Kidney glomerular epithelial cell (primary cell): ENCODE measurements at regions not wholly inside any gene's neighbourhood (a gene's known extent, or its start where the extent isn't known, plus 50 kb on each side); places are given as distances from the start of the nearest gene placed in this dataset.

Source experiments
- DNase-seq: peaks from one replicate; lab custom pipeline; 2025; lab: John Stamatoyannopoulos, UW

DNA sequence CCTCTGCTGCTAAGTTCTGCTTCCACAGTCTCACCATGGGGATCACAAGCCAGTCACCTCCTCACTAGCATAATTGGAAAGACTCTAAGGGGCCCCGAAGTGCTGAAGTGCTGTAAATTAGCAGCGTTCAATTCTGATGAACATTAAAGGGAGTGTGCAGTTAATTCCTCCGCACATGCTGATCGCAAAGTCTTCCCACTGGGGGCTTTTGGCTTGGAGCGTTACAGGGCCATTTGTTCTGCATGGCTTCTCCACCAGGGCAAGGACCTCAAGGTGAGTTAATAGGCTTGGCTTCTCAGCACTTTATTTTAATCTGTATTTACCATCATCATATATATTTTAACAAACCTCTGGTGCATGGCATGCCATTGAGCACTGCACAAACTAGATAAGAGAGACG, 216.3 kb upstream of the PARD3B start:
- no peak for DNase-seq

DNA sequence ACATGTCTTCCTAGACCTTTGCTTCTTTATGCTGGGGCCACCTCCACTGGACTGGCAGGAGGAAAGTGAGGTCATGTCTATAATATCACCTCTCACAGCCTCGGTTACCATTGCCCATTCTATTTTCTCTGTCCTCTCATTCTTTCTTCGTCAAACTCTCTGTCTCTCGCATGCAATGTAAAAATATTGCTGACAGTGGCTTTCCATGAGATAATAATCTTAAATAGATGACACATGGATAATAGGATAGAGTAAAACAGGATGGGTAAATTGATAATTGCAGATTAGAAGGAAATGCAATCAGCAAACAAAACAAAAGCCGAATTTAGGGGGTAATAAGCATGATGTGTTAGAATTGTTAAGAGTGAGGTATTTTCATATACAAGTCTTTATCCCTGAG, 215.7 kb upstream of the PARD3B start:
- DNase-seq = no peak

DNA sequence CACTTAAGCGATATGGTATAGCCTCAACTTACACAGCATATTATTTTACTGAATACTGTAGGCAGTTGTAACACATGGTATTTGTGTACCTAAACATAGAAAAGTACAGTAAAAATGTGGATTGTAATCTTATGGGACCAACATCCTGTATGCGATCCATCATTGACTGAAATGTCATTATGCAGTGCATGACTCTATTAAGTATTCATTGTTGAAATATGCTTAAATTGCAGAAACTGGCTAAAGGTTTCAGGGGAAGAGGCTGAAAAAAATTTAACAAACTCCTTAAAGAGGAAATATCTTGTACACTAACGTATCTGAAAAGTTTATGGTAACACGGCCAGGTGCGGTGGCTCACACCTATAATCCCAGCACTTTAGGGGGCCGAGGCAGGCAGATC, 214.1 kb upstream of the PARD3B start:
- DNase-seq = no peak

DNA sequence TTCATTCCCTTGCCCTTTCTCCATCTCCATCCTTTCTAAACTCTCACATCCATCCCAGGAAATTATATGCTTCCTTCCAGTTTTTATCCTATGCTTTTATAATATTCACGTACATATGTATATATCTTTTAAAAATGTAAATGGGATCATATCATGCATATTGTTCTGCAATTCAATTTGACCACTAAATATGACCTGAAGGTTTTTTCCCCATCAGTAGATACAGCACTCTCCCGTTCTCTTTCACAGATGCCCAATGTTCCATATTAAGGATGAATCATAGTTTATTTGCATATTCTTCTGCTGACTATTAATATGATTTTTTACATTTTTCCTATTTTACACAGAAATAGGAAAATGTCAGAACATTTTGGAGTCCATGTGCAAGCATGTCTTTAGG, 213.3 kb upstream of the PARD3B start:
- no peak for DNase-seq

DNA sequence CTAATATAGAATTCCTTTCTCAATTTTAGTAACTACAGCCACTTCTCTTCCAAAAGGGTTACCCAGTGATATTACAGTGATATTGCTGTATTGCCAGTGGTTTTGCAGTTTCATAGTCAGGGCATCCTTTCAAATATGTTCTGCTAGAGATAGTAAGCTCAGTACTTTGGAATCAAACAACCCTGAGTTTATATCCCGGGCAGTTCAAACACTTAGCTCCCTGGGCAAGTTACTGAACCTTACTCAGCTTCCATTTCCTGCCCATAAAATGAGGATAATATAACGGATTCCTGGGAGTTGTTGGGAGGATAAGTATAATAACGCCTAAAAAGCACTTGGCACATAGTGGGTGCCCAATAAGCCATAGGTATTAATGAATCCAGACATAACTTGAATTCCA, 212.6 kb upstream of the PARD3B start:
- no peak for DNase-seq

DNA sequence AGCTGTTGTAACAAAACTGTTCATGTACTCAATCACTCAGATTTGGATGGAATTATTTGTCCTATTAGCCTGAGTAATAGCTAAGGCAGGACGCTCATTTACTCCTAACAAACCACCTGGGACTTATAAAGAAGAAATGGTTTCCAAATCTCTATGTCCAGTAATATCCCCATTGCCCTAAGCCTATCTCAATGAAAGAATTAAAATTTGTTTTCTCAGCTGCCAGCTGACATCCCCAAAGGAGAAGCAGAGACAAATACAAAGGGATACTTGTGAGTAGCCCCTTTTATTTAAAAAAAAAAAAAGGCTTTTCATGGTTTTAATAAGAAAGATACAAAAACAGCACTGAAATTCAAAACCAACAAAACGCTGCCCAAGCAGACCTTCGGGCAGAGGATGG, 211.4 kb upstream of the PARD3B start:
- no peak for DNase-seq

DNA sequence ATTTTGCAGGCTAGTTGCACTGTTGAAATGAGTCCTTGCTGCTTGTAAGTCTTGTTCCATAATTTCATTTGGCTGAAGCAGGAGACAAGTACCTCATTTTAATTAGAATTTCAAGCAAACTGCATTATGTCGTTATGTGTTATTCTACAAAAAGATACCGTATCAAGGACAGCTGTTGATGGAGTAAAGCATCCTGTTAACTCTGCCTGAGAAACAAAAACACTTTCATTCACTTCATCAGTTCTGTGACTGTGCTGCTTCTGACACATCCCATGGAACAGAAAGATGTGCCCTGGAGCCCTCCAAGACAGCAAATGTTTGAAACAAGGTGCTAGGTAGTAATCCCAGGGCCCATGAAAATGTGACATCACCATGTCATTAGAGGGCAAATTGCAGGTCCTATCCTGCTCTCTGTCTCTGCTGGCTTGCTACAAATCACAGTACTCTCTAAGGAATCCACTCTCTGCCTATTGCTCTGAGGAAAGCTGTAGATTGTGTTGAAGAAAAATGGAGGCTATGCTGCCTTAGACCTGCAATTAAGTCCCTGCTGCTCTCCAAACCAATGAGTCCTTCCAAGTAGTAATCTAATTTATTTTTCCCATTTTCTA, 209.7 kb upstream of the PARD3B start:
- no peak for DNase-seq

DNA sequence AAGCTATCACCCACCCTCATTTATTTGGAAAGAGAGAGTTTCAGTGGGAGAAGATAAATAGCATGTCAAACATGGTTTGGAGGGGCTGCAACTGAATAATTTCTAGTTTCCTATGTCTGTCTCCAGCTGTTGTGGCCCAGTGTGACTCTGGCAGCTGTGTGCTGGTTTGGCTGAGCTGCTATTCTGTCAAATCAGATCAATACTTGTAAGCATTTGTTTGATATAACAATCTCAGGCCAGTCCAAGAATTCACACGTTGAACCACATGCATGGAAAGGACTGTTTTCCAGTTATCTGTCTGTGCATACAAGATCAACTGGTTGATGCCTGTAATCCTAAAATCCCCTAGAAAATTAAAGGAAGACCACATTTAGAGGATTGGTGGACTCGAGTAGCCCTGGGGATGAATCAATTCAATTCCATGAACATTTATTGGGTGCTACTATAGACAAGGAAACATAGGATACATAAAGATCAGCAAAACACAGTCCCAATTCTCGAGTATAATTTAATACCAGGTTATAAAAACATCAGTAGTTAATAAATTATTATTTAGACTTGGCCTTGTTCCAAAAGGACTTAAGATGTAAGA, 209.0 kb upstream of the PARD3B start:
- DNase-seq = no peak

DNA sequence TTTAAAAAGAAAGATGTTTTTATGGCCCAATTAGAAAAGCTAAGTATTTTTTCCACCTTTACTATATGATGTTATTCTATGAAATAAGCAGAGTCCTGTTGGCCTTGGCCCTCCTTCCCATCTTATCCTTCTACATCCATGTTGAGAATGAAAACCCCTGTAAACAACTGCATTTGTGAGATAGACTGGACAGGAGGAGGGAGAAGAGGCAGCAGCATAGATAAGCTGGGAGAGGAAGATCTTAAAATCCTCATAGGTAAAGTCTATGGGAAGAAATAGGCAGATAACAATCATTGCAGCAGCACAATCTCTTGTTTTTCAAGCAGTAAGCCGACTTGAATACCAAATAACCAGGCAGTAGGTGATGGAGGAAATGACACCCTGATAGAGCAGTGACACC, 207.6 kb upstream of the PARD3B start:
- no peak for DNase-seq

DNA sequence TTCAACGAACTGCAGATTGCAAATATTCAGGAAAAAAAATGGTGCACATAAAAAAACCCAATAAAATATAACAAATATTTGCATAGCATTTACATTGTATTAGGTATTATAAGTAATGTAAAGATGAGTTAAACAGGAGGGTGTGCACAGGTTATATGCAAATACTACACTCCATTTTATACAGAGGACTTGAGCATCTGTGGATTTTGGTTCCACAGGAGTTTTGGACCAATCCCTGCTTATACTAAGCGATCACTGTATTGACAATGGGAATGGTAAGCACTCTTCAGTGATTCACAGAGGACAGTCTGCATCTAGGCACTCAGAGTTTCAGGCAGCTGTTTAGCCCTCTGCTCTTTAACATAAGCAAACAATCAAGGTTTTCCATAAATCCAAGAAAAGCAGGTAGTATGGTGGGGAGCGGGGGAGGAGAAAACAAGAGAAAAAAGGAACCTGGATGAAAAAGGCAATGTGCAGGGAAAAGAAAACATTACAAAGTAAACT, 206.0 kb upstream of the PARD3B start:
- DNase-seq = no peak

DNA sequence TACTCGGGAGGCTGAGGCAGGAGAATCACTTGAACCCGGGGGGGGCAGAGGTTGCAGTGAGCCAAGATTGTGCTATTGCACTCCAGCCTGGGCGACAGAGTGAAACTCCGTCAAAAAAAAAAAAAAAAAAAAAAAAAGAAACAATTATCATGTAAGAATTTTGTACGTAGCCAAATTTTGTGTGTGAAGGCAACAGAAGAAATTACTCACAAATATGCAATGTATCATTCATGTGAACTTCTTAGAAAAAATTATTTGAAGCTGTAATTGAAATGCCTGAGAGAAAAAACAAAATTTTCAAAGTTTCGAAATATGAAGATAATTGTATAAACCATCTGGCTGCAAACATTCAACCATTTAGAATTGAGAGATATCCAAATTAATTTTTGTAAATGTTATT, 204.8 kb upstream of the PARD3B start:
- DNase-seq = no peak

DNA sequence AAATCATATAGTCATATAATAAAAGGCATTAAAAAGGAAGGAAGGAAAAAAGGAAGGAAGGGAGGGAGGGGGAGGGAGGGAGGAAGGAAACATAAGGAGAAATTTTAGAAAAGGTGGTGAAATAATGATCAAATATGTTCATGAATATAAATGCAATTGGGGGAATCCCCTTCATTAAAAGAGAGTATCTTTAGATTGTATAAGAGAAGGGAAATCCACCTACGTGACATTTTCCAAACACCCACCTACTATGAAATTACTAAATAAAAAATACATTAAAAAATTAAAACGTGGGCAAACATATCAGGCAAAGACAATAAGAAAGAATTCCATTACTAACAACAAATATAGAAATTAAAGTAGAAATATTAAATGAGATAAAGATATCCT, 203.4 kb upstream of the PARD3B start:
- DNase-seq = no peak

DNA sequence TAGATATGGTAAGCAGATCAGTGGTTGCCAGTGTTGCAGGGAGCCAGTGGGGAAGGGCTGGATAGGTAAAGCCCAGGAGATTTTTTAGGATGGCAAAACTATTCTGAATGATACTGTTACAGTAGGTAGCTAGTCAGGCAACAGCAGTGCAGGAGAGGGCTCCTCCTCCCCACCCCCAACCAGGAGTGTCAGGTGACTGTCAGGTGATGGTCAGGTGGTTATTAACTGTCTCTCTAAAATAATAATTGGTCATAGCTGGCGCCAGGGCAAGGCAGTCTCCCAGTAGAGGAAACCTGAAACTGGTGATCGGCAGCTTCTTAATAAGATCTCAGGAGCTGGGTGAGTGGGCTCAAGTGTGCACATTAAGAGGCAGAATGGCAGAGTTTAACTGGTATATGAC, 201.6 kb upstream of the PARD3B start:
- DNase-seq = no peak

DNA sequence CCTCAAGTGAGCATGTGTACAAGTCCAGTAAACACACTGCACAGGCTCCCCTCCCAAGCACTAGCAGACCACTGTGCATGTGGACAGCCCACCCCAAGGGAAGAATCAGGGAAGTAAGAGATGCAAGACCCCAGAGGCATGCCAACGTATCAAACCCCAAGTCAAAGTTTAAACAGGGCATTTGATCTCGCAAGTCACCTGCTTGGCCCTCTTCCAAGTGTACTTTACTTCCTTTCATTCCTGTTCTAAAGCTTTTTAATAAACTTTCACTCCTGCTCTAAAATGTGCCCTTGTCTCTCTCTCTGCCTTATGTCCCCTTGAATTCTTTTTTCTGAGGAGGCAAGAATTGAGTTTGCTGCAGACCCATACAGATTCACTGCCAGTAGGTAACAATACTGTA, 201.2 kb upstream of the PARD3B start:
- no peak for DNase-seq

DNA sequence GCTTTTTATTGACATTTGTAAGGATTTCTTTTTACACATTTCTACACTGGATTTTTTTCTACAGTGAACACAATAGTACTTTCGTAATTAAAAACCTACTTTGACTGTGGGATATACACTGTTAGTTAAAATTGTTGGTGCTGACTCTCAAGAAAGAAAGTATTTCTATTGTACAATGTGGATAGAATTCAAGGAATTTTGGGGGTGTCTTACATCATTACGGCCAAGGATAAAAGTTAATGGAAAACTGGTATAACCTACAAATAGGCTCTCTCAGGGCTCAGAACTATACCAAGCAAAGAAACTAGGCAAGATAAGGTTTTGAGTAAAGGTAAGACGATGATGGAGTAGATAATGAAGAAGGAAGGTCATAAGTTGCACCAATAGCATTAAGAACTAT, 198.4 kb upstream of the PARD3B start:
- DNase-seq = peak; percentile 46

DNA sequence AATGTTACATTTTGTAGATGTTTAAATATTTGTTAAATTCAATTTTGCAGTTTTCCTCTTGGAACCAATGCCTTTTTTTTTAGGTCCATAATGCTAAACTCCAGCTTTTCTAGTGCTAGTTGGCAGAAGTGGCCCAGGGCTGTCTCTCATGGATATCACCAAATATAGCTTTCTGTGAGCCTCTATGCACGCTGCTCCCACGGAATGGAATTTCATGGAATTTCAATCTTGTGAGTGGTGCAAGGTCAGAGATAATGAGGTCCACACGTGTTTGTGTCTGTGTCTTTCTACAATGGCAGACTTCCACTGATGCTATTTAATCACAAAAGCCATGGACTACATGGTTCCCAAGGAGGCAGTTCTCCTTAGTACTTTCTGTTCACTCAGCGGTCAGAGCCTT, 191.5 kb upstream of the PARD3B start:
- peak; percentile 8 for DNase-seq

DNA sequence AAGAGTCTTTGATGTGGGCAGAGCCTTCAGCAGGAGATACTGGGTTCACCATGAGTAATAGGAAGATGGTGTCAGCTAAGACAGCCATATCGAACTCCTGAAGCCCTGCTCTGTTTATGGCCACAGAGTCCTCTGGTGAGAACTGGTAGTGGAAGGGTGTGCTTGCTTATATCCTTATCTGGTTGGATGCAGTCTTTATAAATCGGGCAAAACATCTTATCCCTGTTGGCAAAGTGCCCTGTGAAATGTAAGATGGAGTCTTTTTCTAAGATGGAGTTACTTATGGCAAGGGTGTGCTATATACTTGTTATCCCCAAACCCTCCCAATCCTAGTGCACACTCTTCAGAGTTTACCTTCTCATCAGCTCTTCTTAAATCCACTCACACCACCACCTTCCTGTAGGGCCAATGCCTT, 190.8 kb upstream of the PARD3B start:
- no peak for DNase-seq

DNA sequence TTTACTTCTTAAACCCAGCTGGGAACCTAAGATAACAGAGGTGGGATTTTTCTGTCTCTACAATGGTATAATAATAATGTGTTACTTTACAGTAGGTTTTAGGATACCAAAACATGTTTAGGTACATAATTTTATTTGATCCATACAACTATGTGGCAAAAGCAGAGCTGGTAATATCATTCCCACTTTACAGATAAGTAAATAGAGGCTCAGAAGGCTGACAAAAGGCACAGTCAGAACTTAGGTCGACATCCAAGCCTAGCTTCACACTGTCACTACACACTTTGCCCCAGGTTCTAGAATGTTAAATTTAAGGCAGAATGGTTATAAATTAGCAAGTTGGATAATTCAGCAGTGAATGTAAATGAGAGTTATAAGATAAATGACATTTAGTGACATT, 189.6 kb upstream of the PARD3B start:
- DNase-seq = no peak

DNA sequence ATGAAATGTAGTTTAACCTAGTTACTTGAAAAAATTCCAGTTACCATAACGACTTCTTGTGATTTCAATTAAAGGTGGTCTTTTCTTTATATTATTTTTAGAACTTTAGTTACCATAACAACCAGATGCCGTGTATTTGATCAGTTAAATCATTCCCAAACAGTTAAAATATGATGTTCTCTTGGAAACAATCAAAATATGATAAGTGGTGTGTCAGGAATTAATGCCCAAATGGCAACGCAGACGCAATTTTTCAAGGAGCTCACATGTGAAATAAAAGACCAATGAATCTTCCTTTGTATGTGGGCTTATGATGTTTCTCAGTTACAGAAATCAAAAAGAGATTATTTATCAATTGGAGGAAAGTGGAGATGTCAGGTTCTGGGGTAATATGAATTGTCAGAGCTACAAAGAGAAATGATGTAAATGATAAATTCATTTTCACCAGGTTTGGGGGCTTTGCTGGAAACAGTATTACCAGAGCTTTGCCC, 189.1 kb upstream of the PARD3B start:
- no peak for DNase-seq

DNA sequence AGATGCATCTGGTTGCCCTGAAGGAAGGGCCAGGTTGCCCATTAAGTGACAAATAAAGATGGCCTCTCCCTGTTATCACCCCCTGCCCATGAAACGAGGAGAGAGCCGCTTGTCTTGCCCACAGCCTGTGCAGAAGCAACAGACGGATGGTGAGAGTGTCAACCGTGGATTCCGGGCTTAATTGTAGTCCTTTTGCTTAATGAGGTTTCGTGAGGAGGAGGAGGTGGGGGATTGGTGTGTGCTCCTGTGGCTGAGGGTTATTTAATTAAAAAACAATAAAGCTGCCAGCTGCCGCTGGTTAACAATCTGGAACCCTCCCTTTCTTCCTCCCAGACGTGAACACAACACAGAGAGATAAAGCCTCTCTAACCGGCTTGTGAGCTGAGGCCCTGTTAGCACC, 188.0 kb upstream of the PARD3B start:
- no peak for DNase-seq

DNA sequence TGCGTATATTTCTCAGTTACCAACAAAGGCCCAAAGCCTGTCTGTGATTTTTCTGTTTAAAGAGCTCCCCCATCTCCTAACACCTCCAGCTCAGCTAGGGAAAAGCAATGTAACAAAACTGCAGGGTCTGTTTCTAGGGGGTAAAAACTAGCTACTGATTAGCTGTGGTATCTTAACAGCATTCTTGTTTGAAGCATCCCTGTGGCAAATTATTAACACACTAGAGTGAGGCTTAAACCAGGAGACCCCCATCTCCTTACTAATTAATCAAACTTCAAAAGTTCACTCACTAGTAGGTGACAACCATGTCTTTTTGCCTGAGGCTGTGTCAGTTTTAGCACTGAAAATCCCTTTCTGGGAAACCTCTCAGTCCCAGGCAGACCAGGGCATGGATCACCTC, 186.2 kb upstream of the PARD3B start:
- DNase-seq = no peak

DNA sequence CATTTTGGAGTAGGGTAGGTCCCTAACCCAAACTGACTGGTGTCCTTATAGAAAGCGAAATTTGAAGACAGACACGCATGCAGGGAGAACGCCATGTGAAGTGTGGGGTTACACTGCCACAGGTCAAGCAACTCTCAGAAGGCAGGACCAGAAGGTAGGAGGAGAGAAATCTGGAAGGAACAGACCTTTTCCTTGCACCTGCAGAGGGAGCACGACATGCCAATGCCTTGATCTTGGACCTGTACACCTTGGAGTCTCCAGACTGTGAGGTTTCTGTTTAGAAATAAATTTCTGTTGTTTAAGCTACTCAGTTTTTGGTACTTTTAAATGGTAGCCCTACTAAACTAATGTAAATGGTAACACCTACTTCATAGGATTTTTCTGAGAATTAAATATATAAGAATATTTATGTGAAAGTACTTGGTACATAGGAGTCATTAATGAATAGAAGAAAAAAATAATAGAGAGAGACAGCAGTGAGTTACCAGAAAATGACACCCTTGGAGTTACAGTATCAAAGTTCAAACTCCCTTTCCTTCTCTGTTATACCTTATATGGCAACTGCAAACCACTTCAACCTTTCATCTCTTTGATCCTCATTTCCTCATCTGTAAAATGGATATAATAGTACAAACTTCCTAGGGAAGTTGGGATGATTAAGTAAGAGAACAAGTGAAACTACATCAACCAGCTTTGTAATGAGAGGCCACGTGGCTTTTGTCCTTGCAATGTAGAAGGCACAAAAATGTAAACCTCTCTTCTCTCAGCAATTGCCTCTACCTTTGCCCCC, 184.9 kb upstream of the PARD3B start:
- DNase-seq = no peak

DNA sequence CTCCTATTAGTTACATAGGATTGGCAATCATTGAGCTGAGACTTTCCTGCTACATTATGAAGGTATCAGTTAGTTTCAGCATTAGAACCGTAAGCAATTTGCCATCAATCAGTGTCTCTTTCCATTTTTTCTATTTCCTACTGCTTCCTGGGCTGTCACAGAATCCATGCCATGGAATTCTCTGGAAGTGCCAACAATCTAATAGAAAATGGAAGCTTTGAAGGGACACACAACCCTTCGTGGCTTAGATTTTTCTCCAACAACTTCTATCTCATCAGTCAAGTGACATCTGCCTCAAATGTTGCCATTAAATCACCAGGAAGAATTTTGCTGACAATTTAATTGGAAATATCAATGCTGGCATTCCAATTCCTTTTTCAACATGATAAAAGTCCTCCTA, 183.5 kb upstream of the PARD3B start:
- DNase-seq = no peak
